Naive thymus-derived CD4-positive, alpha-beta T cell (primary cell): ENCODE measurements at regions not wholly inside any gene's neighbourhood (a gene's known extent, or its start where the extent isn't known, plus 50 kb on each side); places are given as distances from the start of the nearest gene placed in this dataset.
"Not testable (repeated sequence)": the region's sequence is repeated elsewhere in the genome, so short reads cannot be mapped to it uniquely, and the experiment has no call there.

ENCODE experiments used
- ATAC-seq: fragments of 150-1000 bp; cut with Tn5 transposase; 2 replicates; pipeline ENCODE4 v1.10.0; 2021; ENCODE audit warnings: mild to moderate bottlenecking, moderate library complexity
- CTCF ChIA-PET: fragments of 350-600 bp; sonication (Branson Sonifier 250); formaldehyde crosslinking; loops from one replicate; lab custom pipeline; 2021; ENCODE audit warnings: antibody characterized with exemption; lab: Charles Lee
- POLR2A ChIA-PET: fragments of 350-600 bp; sonication (Branson Sonifier 250); formaldehyde crosslinking; loops from one replicate; lab custom pipeline; 2021; ENCODE audit warnings: antibody characterized with exemption, inconsistent platforms; lab: Charles Lee
- DNase-seq, 9 donors: peaks; one replicate each; pipeline versions ENCODE4 v3.0.0 to v3.0.0-alpha.2; 2020 to 2022; ENCODE audit warnings: mixed read lengths in 1 of 9
- H3K27ac ChIP-seq: one replicate; pipeline ENCODE4 v1.7.0; 2013; ENCODE audit warnings: mild to moderate bottlenecking, low read depth, low read length, moderate library complexity
- H3K27me3 ChIP-seq, 2 donors: one replicate each; pipeline ENCODE4 v1.7.0; 2013; ENCODE audit warnings: low read length in 2 of 2, mild to moderate bottlenecking in 2 of 2, moderate library complexity in 2 of 2; ENCODE audit not compliant: control insufficient read depth in 2 of 2, insufficient read depth in 2 of 2
- H3K36me3 ChIP-seq, 3 experiments: 1 replicate in 2 of 3; 2 replicates in 1 of 3; pipeline ENCODE4 v1.7.0; 2013; ENCODE audit warnings: low read length in 3 of 3, mild to moderate bottlenecking in 3 of 3, moderate library complexity in 1 of 3; ENCODE audit not compliant: insufficient read depth in 3 of 3, control insufficient read depth in 2 of 3
- H3K4me1 ChIP-seq, 2 donors: one replicate each; pipeline ENCODE4 v1.7.0; 2013; ENCODE audit warnings: low read length in 2 of 2, mild to moderate bottlenecking in 2 of 2, moderate library complexity in 1 of 2; ENCODE audit not compliant: control insufficient read depth in 2 of 2, insufficient read depth in 2 of 2
- H3K4me3 ChIP-seq: 2 replicates; pipeline ENCODE4 v1.7.0; 2013; ENCODE audit warnings: mild to moderate bottlenecking, low read length
- H3K9me3 ChIP-seq, 3 experiments: 1 replicate in 2 of 3; 2 replicates in 1 of 3; pipeline ENCODE4 v1.7.0; 2013; ENCODE audit warnings: low read length in 3 of 3; ENCODE audit not compliant: control insufficient read depth in 2 of 3
- H3K27ac Mint-ChIP-seq, 9 donors: one replicate each; pipeline ENCODE4 v1.8.0; 2020 to 2022; ENCODE audit warnings: mixed read lengths in 9 of 9, mild to moderate bottlenecking in 8 of 9, moderate library complexity in 5 of 9, inconsistent platforms in 2 of 9
- H3K27me3 Mint-ChIP-seq, 5 donors: one replicate each; pipeline ENCODE4 v1.8.0; 2021 to 2022; ENCODE audit warnings: mixed read lengths in 5 of 5, mild to moderate bottlenecking in 1 of 5
- H3K36me3 Mint-ChIP-seq, 5 donors: one replicate each; pipeline ENCODE4 v1.8.0; 2020 to 2022; ENCODE audit warnings: mixed read lengths in 5 of 5, mild to moderate bottlenecking in 3 of 5, inconsistent platforms in 1 of 5
- H3K4me1 Mint-ChIP-seq, 7 donors: one replicate each; pipeline ENCODE4 v1.8.0; 2020 to 2022; ENCODE audit warnings: mixed read lengths in 7 of 7, mild to moderate bottlenecking in 3 of 7, inconsistent platforms in 1 of 7
- H3K4me3 Mint-ChIP-seq, 10 donors: one replicate each; pipeline ENCODE4 v1.8.0; 2020 to 2022; ENCODE audit warnings: mild to moderate bottlenecking in 10 of 10, mixed read lengths in 10 of 10, moderate library complexity in 6 of 10, inconsistent platforms in 2 of 10
- H3K9me3 Mint-ChIP-seq, 11 donors: one replicate each; pipeline ENCODE4 v1.8.0; 2020 to 2022; ENCODE audit warnings: mixed read lengths in 11 of 11, mild to moderate bottlenecking in 4 of 11, inconsistent platforms in 1 of 11, moderate library complexity in 1 of 11
- intact Hi-C, 2 donors: fragments of 100-400 bp; cut with micrococcal nuclease; formaldehyde crosslinking; loops; one replicate each; pipeline ENCODE4 v1.15.1; 2023

GRCh38 chr2:138269765-138270164 is 231.8 kb upstream of the SPOPL start:
- Mint-ChIP-seq H3K27ac (no peak overlapping the region), H3K4me1 (no peaks in the 10 kb centered on the region), H3K9me3 (peaks cover 0 to 7% (median 0%) of the 10 kb centered on the region in 11 donors), H3K27me3 (no peaks in the 10 kb centered on the region), H3K36me3 (no peaks in the 10 kb centered on the region), H3K4me3 (no peak overlapping the region)
- no peaks in the 10 kb centered on the region for H3K9me3 ChIP-seq
- no peak for ATAC-seq
- no peaks in the 10 kb centered on the region for H3K27me3 ChIP-seq
- POLR2A ChIA-PET, result no interaction called here
- no peak for DNase-seq
- H3K36me3 ChIP-seq, result no peaks in the 10 kb centered on the region
- intact Hi-C loops, result no loop called here
- H3K4me1 ChIP-seq, result no peaks in the 10 kb centered on the region
- no peak overlapping the region for H3K4me3 ChIP-seq
- CTCF ChIA-PET, result no interaction called here
- H3K27ac ChIP-seq, result no peak overlapping the region

GRCh38 chr2:138271467-138271866 is 230.1 kb upstream of the SPOPL start:
- no peak overlapping the region for H3K4me3 ChIP-seq
- no peaks in the 10 kb centered on the region for H3K27me3 ChIP-seq

GRCh38 chr2:138272524-138273195 is 228.9 kb upstream of the SPOPL start:
- Mint-ChIP-seq H3K27me3 (no peaks in the 10 kb centered on the region), H3K9me3 (peaks cover 0 to 9% (median 0%) of the 10 kb centered on the region in 11 donors), H3K4me1 (no peaks in the 10 kb centered on the region), H3K4me3 (no peak overlapping the region), H3K36me3 (no peaks in the 10 kb centered on the region), H3K27ac (no peak overlapping the region)
- POLR2A ChIA-PET, result no interaction called here
- Histone ChIP-seq H3K36me3 (no peaks in the 10 kb centered on the region), H3K27ac (no peak overlapping the region), H3K4me1 (no peaks in the 10 kb centered on the region), H3K4me3 (no peak overlapping the region), H3K9me3 (no peaks in the 10 kb centered on the region), H3K27me3 (no peaks in the 10 kb centered on the region)
- intact Hi-C loops, result no loop called here
- ATAC-seq, result no peak
- DNase-seq, result no peak
- CTCF ChIA-PET, result no interaction called here

More at GRCh38 chr2:138271467-138271866, 230.1 kb upstream of the SPOPL start:
- ATAC-seq (no peak), DNase-seq (no peak)
- H3K36me3 ChIP-seq, result no peaks in the 10 kb centered on the region
- H3K4me1 ChIP-seq, result no peaks in the 10 kb centered on the region
- no peaks in the 10 kb centered on the region for H3K27me3 Mint-ChIP-seq
- no peaks in the 10 kb centered on the region for H3K9me3 ChIP-seq
- no peaks in the 10 kb centered on the region for H3K36me3 Mint-ChIP-seq
- no peak overlapping the region for H3K27ac ChIP-seq
- H3K9me3 Mint-ChIP-seq, result peaks cover 0 to 9% (median 0%) of the 10 kb centered on the region in 11 donors
- ChIA-PET CTCF (no interaction called here), POLR2A (no interaction called here)
- no peak overlapping the region for H3K27ac Mint-ChIP-seq
- intact Hi-C loops, result no loop called here
- no peaks in the 10 kb centered on the region for H3K4me1 Mint-ChIP-seq
- no peak overlapping the region for H3K4me3 Mint-ChIP-seq

DNA sequence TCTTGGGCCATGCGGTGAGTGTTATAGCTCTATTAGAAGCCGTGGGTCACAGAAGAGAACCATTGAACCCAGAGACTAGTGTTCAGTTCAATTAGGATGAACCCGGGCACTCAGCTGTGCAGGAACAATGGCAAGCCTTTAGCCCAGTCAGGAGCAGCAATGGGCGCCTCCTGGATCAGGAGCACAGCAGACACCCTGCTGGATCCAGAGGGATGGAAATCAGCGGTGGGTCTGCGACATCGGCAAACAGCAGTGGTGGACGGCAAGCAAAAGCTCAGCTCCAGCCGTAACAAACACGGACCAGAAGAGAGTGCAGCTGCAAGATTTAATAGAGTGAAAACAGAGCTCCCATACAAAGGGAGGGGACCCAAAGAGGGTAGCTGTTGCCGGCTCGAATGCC is 228.3 kb upstream of the SPOPL start:
- H3K9me3 Mint-ChIP-seq, H3K27ac Mint-ChIP-seq, POLR2A ChIA-PET, intact Hi-C loops, H3K4me1 ChIP-seq, H3K27ac ChIP-seq, ATAC-seq, H3K27me3 Mint-ChIP-seq, H3K9me3 ChIP-seq, H3K4me1 Mint-ChIP-seq, DNase-seq, CTCF ChIA-PET, H3K4me3 Mint-ChIP-seq, H3K36me3 Mint-ChIP-seq, H3K4me3 ChIP-seq, H3K27me3 ChIP-seq, H3K36me3 ChIP-seq: not testable (repeated sequence)

DNA sequence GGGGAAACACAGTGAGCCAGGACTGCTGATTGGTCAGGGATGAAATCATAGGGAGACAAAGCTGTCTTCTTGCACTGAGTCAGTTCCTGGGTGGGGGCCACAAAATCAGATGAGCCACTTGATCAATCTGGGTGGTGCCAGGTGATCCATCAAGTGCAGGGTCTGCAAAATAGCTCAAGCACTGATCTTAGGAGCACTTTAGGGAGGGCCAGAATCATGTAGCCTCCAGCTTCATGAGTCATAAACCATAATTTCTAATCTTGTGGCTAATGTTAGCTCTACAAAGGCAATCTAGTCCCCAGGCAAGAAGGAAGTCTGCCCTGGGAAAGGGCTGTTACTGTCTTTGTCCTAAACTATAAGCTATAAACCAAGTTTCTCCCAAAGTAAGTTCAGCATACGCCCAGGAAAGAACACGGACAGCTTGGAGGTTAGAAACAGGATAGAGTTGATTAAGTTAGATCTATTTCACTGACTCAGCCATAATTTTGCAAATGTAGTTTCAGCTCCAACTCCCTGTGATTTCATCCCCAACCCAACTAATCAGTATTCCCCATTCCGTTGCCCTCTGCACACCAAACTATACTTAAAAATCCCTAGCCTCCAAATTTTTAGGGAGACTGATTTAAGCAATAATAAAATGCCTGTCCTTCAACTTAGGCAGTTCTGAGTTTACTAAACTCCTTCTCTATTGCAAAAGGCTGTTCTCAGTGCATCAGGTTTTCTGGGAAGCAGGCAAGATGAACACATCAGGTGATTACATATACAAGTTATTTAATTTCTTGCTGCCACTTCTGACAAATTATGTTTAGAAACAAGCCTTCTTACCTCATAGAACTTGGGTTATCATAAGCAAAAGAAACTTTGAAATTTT is 226.9 kb upstream of the SPOPL start:
- Histone ChIP-seq H3K9me3 (no peaks in the 10 kb centered on the region), H3K4me1 (no peaks in the 10 kb centered on the region), H3K36me3 (no peaks in the 10 kb centered on the region), H3K27me3 (no peaks in the 10 kb centered on the region), H3K27ac (no peak overlapping the region), H3K4me3 (no peak overlapping the region)
- Mint-ChIP-seq H3K27me3 (no peaks in the 10 kb centered on the region), H3K4me3 (no peak overlapping the region), H3K9me3 (peaks cover 0 to 9% (median 0%) of the 10 kb centered on the region in 11 donors), H3K36me3 (no peaks in the 10 kb centered on the region), H3K27ac (no peak overlapping the region), H3K4me1 (no peaks in the 10 kb centered on the region)
- ATAC-seq, result no peak
- no peak for DNase-seq
- ChIA-PET CTCF (no interaction called here), POLR2A (no interaction called here)
- intact Hi-C loops, result no loop called here

DNA sequence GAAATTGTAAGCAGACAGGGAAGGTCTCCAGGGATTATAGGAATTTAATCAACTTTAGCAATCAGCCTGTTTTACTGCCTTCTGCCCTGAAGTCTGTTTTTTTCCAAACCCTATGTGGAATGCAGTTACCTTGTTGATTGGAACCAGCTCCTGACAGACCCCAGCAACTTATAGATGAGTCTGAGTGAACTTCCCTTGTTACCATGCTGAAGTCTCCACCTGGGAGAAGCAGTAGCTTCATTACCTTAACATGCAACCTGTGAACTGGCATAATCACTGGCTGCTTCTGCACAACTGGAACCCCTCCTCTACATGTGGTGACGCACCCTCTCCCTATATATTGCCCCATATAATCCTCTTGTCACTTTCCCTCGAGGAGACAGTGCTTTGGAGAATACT is 226.3 kb upstream of the SPOPL start:
- ChIA-PET POLR2A (no interaction called here), CTCF (no interaction called here)
- no peak overlapping the region for H3K4me3 ChIP-seq
- no peaks in the 10 kb centered on the region for H3K4me1 ChIP-seq
- H3K36me3 ChIP-seq, result no peaks in the 10 kb centered on the region
- ATAC-seq (no peak), DNase-seq (no peak)
- Mint-ChIP-seq H3K9me3 (peaks cover 0 to 9% (median 0%) of the 10 kb centered on the region in 11 donors), H3K27me3 (no peaks in the 10 kb centered on the region), H3K4me1 (no peaks in the 10 kb centered on the region), H3K36me3 (no peaks in the 10 kb centered on the region), H3K4me3 (no peak overlapping the region), H3K27ac (no peak overlapping the region)
- intact Hi-C loops, result no loop called here
- H3K27me3 ChIP-seq, result no peaks in the 10 kb centered on the region
- H3K27ac ChIP-seq, result no peak overlapping the region
- H3K9me3 ChIP-seq, result no peaks in the 10 kb centered on the region

- Mint-ChIP-seq H3K27me3 (no peaks in the 10 kb centered on the region), H3K4me3 (no peak overlapping the region)
- CTCF ChIA-PET, result no interaction called here
Measured at GRCh38 chr2:138275881-138276280, 225.7 kb upstream of the SPOPL start.

More at GRCh38 chr2:138275881-138276280, 225.7 kb upstream of the SPOPL start:
- DNase-seq (no peak), ATAC-seq (no peak)
- H3K27ac Mint-ChIP-seq, result no peak overlapping the region
- Histone ChIP-seq H3K27me3 (no peaks in the 10 kb centered on the region), H3K9me3 (no peaks in the 10 kb centered on the region), H3K4me1 (no peaks in the 10 kb centered on the region), H3K4me3 (no peak overlapping the region), H3K36me3 (no peaks in the 10 kb centered on the region), H3K27ac (no peak overlapping the region)
- intact Hi-C loops, result no loop called here
- POLR2A ChIA-PET, result no interaction called here
- no peaks in the 10 kb centered on the region for H3K4me1 Mint-ChIP-seq
- H3K36me3 Mint-ChIP-seq, result no peaks in the 10 kb centered on the region
- H3K9me3 Mint-ChIP-seq, result peaks cover 0 to 9% (median 0%) of the 10 kb centered on the region in 11 donors
